Upper lobe of left lung (tissue), 4 donors: ENCODE measurements at regions not wholly inside any gene's neighbourhood (a gene's known extent, or its start where the extent isn't known, plus 50 kb on each side); places are given as distances from the start of the nearest gene placed in this dataset.
"Not testable (repeated sequence)": the region's sequence is repeated elsewhere in the genome, so short reads cannot be mapped to it uniquely, and the experiment has no call there.

Source experiments
- EP300 ChIP-seq, 4 donors: sonication (generic); formaldehyde crosslinking; IDR thresholded peaks; one replicate each; pipeline ENCODE4 v1.5.1; 2017; ENCODE audit warnings: antibody characterized with exemption in 4 of 4, control low read depth in 2 of 4
- POLR2AphosphoS5 ChIP-seq, 2 donors: sonication (generic); formaldehyde crosslinking; IDR thresholded peaks; one replicate each; pipeline ENCODE4 v1.5.1; 2017; ENCODE audit warnings: antibody characterized with exemption in 2 of 2
- TF ChIP-seq, protein P1 (sequence below), 6 experiments: fragments of 450-650 bp in 4 of 6; fragments of 200-600 bp in 2 of 6; sonication (generic) in 2 of 6; IDR thresholded peaks; one replicate each; pipeline ENCODE4 v1.5.1; 2016 to 2019; ENCODE audit warnings: antibody characterized with exemption in 6 of 6

DNA sequence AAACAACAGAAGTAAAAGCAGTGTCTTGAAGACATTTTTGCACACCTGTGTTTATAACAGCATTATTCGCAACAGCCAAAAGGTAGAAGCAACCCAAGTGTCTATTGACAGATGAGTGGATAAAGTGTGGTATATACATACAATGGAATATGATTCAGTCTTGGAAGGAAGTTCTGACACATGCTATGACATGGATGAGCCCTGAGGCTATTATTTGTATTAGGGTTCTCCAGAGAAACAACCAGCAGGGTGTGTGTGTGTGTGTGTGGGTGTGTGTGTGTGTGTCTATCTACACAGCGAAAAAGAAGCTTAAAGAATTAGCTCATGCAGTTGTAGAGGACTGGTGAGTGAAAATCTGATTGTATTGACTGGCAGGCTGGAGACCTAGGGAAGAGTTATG lies 153.7 kb downstream of the KLRB1 start:
- TF ChIP-seq POLR2AphosphoS5, EP300 (IDR thresholded peaks at IDR 0.05): not testable (repeated sequence)
- TF ChIP-seq, protein P1, sequence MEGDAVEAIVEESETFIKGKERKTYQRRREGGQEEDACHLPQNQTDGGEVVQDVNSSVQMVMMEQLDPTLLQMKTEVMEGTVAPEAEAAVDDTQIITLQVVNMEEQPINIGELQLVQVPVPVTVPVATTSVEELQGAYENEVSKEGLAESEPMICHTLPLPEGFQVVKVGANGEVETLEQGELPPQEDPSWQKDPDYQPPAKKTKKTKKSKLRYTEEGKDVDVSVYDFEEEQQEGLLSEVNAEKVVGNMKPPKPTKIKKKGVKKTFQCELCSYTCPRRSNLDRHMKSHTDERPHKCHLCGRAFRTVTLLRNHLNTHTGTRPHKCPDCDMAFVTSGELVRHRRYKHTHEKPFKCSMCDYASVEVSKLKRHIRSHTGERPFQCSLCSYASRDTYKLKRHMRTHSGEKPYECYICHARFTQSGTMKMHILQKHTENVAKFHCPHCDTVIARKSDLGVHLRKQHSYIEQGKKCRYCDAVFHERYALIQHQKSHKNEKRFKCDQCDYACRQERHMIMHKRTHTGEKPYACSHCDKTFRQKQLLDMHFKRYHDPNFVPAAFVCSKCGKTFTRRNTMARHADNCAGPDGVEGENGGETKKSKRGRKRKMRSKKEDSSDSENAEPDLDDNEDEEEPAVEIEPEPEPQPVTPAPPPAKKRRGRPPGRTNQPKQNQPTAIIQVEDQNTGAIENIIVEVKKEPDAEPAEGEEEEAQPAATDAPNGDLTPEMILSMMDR (IDR thresholded peaks at IDR 0.05) = not testable (repeated sequence)
